SH-SY5Y (cell line): ENCODE measurements at regions not wholly inside any gene's neighbourhood (a gene's known extent, or its start where the extent isn't known, plus 50 kb on each side); places are given as distances from the start of the nearest gene placed in this dataset.

Experiments used
- GATA2 ChIP-seq: IDR thresholded peaks from 2 replicates; pipeline ENCODE4 v1.6.1; 2011; ENCODE audit warnings: mild to moderate bottlenecking, low read depth, low read length
- GATA3 ChIP-seq: IDR thresholded peaks from 2 replicates; pipeline ENCODE4 v1.6.1; 2011; ENCODE audit warnings: low read depth, mild to moderate bottlenecking, low read length, moderate library complexity

- TF ChIP-seq GATA2: no peak
- TF ChIP-seq GATA3: no peak
Observed at GRCh38 chr1:96049759-96050409, 671.7 kb upstream of the PTBP2 start.
